ENCODE measurements at regions not wholly inside any gene's neighbourhood (a gene's known extent, or its start where the extent isn't known, plus 50 kb on each side); places are given as distances from the start of the nearest gene placed in this dataset.

- no peak for DNase-seq (ENCODE audit: low spot score)
- no peaks in the 10 kb centered on the region for H3K9me3 Mint-ChIP-seq (ENCODE audit: unreplicated experiment)
- peaks cover 15% of the 10 kb centered on the region for H3K27me3 Mint-ChIP-seq (ENCODE audit: unreplicated experiment)
- no peak overlapping the region for H3K4me3 Mint-ChIP-seq (ENCODE audit: unreplicated experiment)
- peaks cover 16% of the 10 kb centered on the region for H3K36me3 Mint-ChIP-seq (ENCODE audit: low read depth, unreplicated experiment)
- no peak for TF ChIP-seq CTCF (IDR thresholded peaks at IDR 0.05; ENCODE audit: unreplicated experiment)
- peaks cover 51% of the 10 kb centered on the region for H3K4me1 Mint-ChIP-seq (ENCODE audit: unreplicated experiment)
- H3K27ac Mint-ChIP-seq (ENCODE audit: unreplicated experiment), result no peak overlapping the region
Observed at GRCh38 chr1:91583326-91583755, 82.7 kb downstream of the CDC7 start.

GRCh38 chr1:91584309-91584708, 83.7 kb downstream of the CDC7 start:
- TF ChIP-seq CTCF (IDR thresholded peaks at IDR 0.05; ENCODE audit: unreplicated experiment), result no peak
- Mint-ChIP-seq H3K27ac (ENCODE audit: unreplicated experiment) (no peak overlapping the region), H3K9me3 (ENCODE audit: unreplicated experiment) (no peaks in the 10 kb centered on the region), H3K36me3 (ENCODE audit: low read depth, unreplicated experiment) (peaks cover 16% of the 10 kb centered on the region), H3K27me3 (ENCODE audit: unreplicated experiment) (peaks cover 17% of the 10 kb centered on the region), H3K4me3 (ENCODE audit: unreplicated experiment) (no peak overlapping the region), H3K4me1 (ENCODE audit: unreplicated experiment) (peaks cover 50% of the 10 kb centered on the region)
- no peak for DNase-seq (ENCODE audit: low spot score)

DNA sequence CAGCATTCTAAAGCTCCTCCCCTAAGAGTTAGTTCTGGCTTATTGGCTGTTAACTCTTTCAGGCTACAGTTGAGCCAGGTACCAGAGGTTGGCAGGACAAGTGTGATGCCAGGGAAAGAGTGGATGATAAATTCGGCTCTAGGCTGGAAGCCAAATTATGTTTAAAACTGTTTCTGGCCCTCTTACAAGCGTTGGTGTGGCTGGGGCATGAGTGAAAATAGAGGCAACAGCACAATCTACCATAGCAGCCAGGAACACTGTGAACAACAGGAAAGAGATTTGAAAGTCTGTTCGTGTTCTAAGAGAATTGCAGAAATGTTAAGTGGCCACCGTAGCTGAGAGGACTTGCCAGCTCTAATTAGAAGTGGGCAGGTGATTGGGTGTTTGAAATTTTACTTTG, 84.2 kb downstream of the CDC7 start:
- H3K27ac Mint-ChIP-seq (ENCODE audit: unreplicated experiment), result peak overlapping the region; percentile 89
- H3K36me3 Mint-ChIP-seq (ENCODE audit: low read depth, unreplicated experiment), result peaks cover 16% of the 10 kb centered on the region
- H3K27me3 Mint-ChIP-seq (ENCODE audit: unreplicated experiment), result peaks cover 17% of the 10 kb centered on the region
- TF ChIP-seq CTCF (IDR thresholded peaks at IDR 0.05; ENCODE audit: unreplicated experiment), result no peak
- H3K4me3 Mint-ChIP-seq (ENCODE audit: unreplicated experiment), result peak overlapping the region; percentile 11
- H3K4me1 Mint-ChIP-seq (ENCODE audit: unreplicated experiment), result peaks cover 50% of the 10 kb centered on the region
- no peak for DNase-seq (ENCODE audit: low spot score)
- H3K9me3 Mint-ChIP-seq (ENCODE audit: unreplicated experiment), result no peaks in the 10 kb centered on the region

- H3K27ac Mint-ChIP-seq (ENCODE audit: unreplicated experiment), result peak overlapping the region; percentile 89
Observed at GRCh38 chr1:91585502-91585901, 84.9 kb downstream of the CDC7 start.

DNA sequence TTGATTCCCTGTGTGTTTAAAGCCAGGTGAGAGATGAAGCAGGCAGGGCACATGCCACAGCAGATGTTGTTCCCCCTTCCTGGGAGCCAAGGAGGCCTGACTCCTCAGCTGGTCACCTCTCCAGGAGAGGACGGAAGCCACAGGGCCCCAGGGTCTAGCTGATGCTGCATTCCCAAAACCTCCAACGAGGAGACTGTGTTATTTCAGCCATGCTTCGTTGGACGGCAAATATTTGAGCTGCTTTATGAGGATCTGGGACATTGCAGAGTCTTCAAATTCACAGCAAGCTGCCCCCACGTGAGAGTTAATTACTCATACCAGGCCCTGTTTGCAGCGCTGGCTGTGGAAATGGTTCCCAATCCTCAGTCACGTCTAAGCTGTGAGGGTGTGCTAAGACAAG, 85.3 kb downstream of the CDC7 start:
- peaks cover 50% of the 10 kb centered on the region for H3K4me1 Mint-ChIP-seq (ENCODE audit: unreplicated experiment)
- no peak for DNase-seq (ENCODE audit: low spot score)
- peak overlapping the region; percentile 11 for H3K4me3 Mint-ChIP-seq (ENCODE audit: unreplicated experiment)
- H3K27me3 Mint-ChIP-seq (ENCODE audit: unreplicated experiment), result peaks cover 17% of the 10 kb centered on the region
- peak overlapping the region; percentile 89 for H3K27ac Mint-ChIP-seq (ENCODE audit: unreplicated experiment)
- no peak for TF ChIP-seq CTCF (IDR thresholded peaks at IDR 0.05; ENCODE audit: unreplicated experiment)
- H3K9me3 Mint-ChIP-seq (ENCODE audit: unreplicated experiment), result no peaks in the 10 kb centered on the region
- H3K36me3 Mint-ChIP-seq (ENCODE audit: low read depth, unreplicated experiment), result peaks cover 16% of the 10 kb centered on the region

More at GRCh38 chr1:91585502-91585901, 84.9 kb downstream of the CDC7 start:
- H3K36me3 Mint-ChIP-seq (ENCODE audit: low read depth, unreplicated experiment), result peaks cover 16% of the 10 kb centered on the region
- no peaks in the 10 kb centered on the region for H3K9me3 Mint-ChIP-seq (ENCODE audit: unreplicated experiment)
- peak overlapping the region; percentile 11 for H3K4me3 Mint-ChIP-seq (ENCODE audit: unreplicated experiment)
- no peak for TF ChIP-seq CTCF (IDR thresholded peaks at IDR 0.05; ENCODE audit: unreplicated experiment)
- H3K27me3 Mint-ChIP-seq (ENCODE audit: unreplicated experiment), result peaks cover 17% of the 10 kb centered on the region
- no peak for DNase-seq (ENCODE audit: low spot score)
- peaks cover 50% of the 10 kb centered on the region for H3K4me1 Mint-ChIP-seq (ENCODE audit: unreplicated experiment)

Measured in endothelial cell (in vitro differentiated cells).